ENCODE measurements at regions not wholly inside any gene's neighbourhood (a gene's known extent, or its start where the extent isn't known, plus 50 kb on each side); places are given as distances from the start of the nearest gene placed in this dataset.

DNA sequence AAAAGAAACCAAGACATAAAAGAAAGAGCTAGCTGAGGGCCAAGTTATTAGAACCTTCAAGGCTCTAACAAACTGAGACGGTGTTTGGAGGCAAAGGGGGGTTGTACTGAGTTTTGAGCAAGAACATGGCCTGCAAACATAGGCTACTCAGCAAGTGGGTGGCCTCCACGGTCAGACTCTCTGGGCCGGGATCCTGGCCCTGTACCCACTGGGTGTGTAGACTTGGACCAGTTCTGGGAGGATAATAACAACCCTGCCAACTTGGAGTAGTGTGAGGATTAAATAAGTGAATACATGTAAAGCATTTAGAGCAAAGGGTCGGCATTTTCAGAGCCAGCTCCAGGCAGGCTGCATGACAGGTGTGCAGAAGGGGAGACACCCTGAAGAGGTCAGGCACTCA lies 56.1 kb upstream of the TNFRSF19 start:
- no peak overlapping the region for H3K4me3 ChIP-seq
- H3K9me3 ChIP-seq (ENCODE audit: low read depth), result no peaks in the 10 kb centered on the region
- H2AFZ ChIP-seq, result no peak overlapping the region
- no peaks in the 10 kb centered on the region for H3K9me2 ChIP-seq (replicated peaks; ENCODE audit: insufficient read depth)
- no peak overlapping the region for H3K27ac ChIP-seq
- WGBS (ENCODE audit: low lambda C conversion rate, missing lambda C conversion rate), result 92% methylated on average over 4 of the region's 4 CpGs
- no peaks in the 10 kb centered on the region for H3K36me3 ChIP-seq (replicated peaks; ENCODE audit: insufficient read depth, low read depth)
- H3K27me3 ChIP-seq, result no peaks in the 10 kb centered on the region
- H3K4me1 ChIP-seq (ENCODE audit: insufficient read depth), result no peaks in the 10 kb centered on the region
- no peak for DNase-seq (ENCODE audit: low spot score)
- H3K4me2 ChIP-seq, result no peak overlapping the region
- TF ChIP-seq, protein P1, sequence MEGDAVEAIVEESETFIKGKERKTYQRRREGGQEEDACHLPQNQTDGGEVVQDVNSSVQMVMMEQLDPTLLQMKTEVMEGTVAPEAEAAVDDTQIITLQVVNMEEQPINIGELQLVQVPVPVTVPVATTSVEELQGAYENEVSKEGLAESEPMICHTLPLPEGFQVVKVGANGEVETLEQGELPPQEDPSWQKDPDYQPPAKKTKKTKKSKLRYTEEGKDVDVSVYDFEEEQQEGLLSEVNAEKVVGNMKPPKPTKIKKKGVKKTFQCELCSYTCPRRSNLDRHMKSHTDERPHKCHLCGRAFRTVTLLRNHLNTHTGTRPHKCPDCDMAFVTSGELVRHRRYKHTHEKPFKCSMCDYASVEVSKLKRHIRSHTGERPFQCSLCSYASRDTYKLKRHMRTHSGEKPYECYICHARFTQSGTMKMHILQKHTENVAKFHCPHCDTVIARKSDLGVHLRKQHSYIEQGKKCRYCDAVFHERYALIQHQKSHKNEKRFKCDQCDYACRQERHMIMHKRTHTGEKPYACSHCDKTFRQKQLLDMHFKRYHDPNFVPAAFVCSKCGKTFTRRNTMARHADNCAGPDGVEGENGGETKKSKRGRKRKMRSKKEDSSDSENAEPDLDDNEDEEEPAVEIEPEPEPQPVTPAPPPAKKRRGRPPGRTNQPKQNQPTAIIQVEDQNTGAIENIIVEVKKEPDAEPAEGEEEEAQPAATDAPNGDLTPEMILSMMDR (IDR thresholded peaks at IDR 0.05; ENCODE audit: poor library complexity), result no peak
- no peak for TF ChIP-seq EZH2 (IDR thresholded peaks at IDR 0.05; ENCODE audit: borderline replicate concordance)
- H4K20me1 ChIP-seq (ENCODE audit: insufficient read depth, poor library complexity, severe bottlenecking), result no peaks in the 10 kb centered on the region
- H3K79me2 ChIP-seq, result no peaks in the 10 kb centered on the region

- no peaks in the 10 kb centered on the region for H4K20me1 ChIP-seq (ENCODE audit: insufficient read depth, poor library complexity, severe bottlenecking)
- no peaks in the 10 kb centered on the region for H3K79me2 ChIP-seq
- no peaks in the 10 kb centered on the region for H3K9me3 ChIP-seq (ENCODE audit: low read depth)
- DNase-seq (ENCODE audit: low spot score), result no peak
- no peak overlapping the region for H3K4me2 ChIP-seq
- H3K27ac ChIP-seq, result no peak overlapping the region
- no peaks in the 10 kb centered on the region for H3K36me3 ChIP-seq (replicated peaks; ENCODE audit: insufficient read depth, low read depth)
- no peaks in the 10 kb centered on the region for H3K27me3 ChIP-seq
- H3K9me2 ChIP-seq (replicated peaks; ENCODE audit: insufficient read depth), result no peaks in the 10 kb centered on the region
- H3K4me3 ChIP-seq, result no peak overlapping the region
- TF ChIP-seq EZH2 (IDR thresholded peaks at IDR 0.05; ENCODE audit: borderline replicate concordance) (no peak), EZH2phosphoT487 (IDR thresholded peaks at IDR 0.05; ENCODE audit: low read depth, severe bottlenecking, unreplicated experiment) (no peak)
- TF ChIP-seq, protein P1 (IDR thresholded peaks at IDR 0.05; ENCODE audit: poor library complexity), result no peak
- 66% methylated on average over 2 of the region's 2 CpGs for WGBS (ENCODE audit: low lambda C conversion rate, missing lambda C conversion rate)
- H3K4me1 ChIP-seq (ENCODE audit: insufficient read depth), result no peaks in the 10 kb centered on the region
- no peak overlapping the region for H2AFZ ChIP-seq
Observed at GRCh38 chr13:23515116-23515515, 55.1 kb upstream of the TNFRSF19 start.

DNA sequence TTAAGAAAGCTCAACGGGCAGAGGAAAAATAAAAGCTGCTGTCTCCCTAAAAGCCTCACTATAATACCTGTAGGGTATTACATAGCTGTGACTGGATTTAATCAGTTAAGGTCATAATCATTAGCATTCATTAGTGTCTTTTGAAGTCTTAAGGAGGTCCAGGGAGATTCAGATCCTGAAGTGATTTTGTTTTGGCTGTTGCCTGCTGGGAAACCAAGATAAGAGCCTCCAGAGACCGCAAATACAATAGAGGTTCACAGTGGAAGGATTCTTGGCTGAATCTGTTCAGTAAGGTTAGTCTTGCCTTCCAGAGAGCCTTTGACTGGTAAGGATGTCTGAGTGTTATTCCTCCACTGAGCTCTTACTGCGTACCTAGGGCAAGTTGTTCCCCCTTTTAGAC lies 54.0 kb upstream of the TNFRSF19 start:
- Histone ChIP-seq H3K4me2 (peak overlapping the region; percentile 8), H3K27ac (peak overlapping the region; percentile 42), H3K27me3 (no peaks in the 10 kb centered on the region), H3K9me3 (ENCODE audit: low read depth) (no peaks in the 10 kb centered on the region), H3K79me2 (no peaks in the 10 kb centered on the region), H4K20me1 (ENCODE audit: insufficient read depth, poor library complexity, severe bottlenecking) (no peaks in the 10 kb centered on the region), H3K4me3 (no peak overlapping the region), H3K9me2 (replicated peaks; ENCODE audit: insufficient read depth) (no peaks in the 10 kb centered on the region), H3K4me1 (ENCODE audit: insufficient read depth) (no peaks in the 10 kb centered on the region), H2AFZ (no peak overlapping the region), H3K36me3 (replicated peaks; ENCODE audit: insufficient read depth, low read depth) (no peaks in the 10 kb centered on the region)
- DNase-seq (ENCODE audit: low spot score), result no peak
- TF ChIP-seq EZH2 (IDR thresholded peaks at IDR 0.05; ENCODE audit: borderline replicate concordance), result no peak
- TF ChIP-seq, protein P1 (IDR thresholded peaks at IDR 0.05; ENCODE audit: poor library complexity), result no peak
- no peak for TF ChIP-seq EZH2phosphoT487 (IDR thresholded peaks at IDR 0.05; ENCODE audit: low read depth, severe bottlenecking, unreplicated experiment)
- WGBS (ENCODE audit: low lambda C conversion rate, missing lambda C conversion rate), result 32% methylated on average over 3 of the region's 3 CpGs

GRCh38 chr13:23516702-23517101 lies 53.5 kb upstream of the TNFRSF19 start:
- H3K27ac ChIP-seq, result peak overlapping the region; percentile 42
- no peak for DNase-seq (ENCODE audit: low spot score)
- no peaks in the 10 kb centered on the region for H3K4me1 ChIP-seq (ENCODE audit: insufficient read depth)
- H3K4me3 ChIP-seq, result no peak overlapping the region
- H3K4me2 ChIP-seq, result peak overlapping the region; percentile 8
- WGBS (ENCODE audit: low lambda C conversion rate, missing lambda C conversion rate), result 28% methylated on average over 2 of the region's 2 CpGs
- no peaks in the 10 kb centered on the region for H3K36me3 ChIP-seq (replicated peaks; ENCODE audit: insufficient read depth, low read depth)
- H3K79me2 ChIP-seq, result no peaks in the 10 kb centered on the region
- no peaks in the 10 kb centered on the region for H3K9me3 ChIP-seq (ENCODE audit: low read depth)
- no peaks in the 10 kb centered on the region for H3K27me3 ChIP-seq
- TF ChIP-seq EZH2 (IDR thresholded peaks at IDR 0.05; ENCODE audit: borderline replicate concordance) (no peak), EZH2phosphoT487 (IDR thresholded peaks at IDR 0.05; ENCODE audit: low read depth, severe bottlenecking, unreplicated experiment) (no peak)
- TF ChIP-seq, protein P1 (IDR thresholded peaks at IDR 0.05; ENCODE audit: poor library complexity), result no peak
- H2AFZ ChIP-seq, result no peak overlapping the region
- H4K20me1 ChIP-seq (ENCODE audit: insufficient read depth, poor library complexity, severe bottlenecking), result no peaks in the 10 kb centered on the region
- no peaks in the 10 kb centered on the region for H3K9me2 ChIP-seq (replicated peaks; ENCODE audit: insufficient read depth)
